ENCODE measurements at regions not wholly inside any gene's neighbourhood (a gene's known extent, or its start where the extent isn't known, plus 50 kb on each side); places are given as distances from the start of the nearest gene placed in this dataset.

GRCh38 chr7:106335814-106336213 is 51.0 kb upstream of the NAMPT start:
- TF ChIP-seq, protein P1, sequence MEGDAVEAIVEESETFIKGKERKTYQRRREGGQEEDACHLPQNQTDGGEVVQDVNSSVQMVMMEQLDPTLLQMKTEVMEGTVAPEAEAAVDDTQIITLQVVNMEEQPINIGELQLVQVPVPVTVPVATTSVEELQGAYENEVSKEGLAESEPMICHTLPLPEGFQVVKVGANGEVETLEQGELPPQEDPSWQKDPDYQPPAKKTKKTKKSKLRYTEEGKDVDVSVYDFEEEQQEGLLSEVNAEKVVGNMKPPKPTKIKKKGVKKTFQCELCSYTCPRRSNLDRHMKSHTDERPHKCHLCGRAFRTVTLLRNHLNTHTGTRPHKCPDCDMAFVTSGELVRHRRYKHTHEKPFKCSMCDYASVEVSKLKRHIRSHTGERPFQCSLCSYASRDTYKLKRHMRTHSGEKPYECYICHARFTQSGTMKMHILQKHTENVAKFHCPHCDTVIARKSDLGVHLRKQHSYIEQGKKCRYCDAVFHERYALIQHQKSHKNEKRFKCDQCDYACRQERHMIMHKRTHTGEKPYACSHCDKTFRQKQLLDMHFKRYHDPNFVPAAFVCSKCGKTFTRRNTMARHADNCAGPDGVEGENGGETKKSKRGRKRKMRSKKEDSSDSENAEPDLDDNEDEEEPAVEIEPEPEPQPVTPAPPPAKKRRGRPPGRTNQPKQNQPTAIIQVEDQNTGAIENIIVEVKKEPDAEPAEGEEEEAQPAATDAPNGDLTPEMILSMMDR (conservative IDR thresholded peaks at IDR 0.05; ENCODE audit: low read depth, low read length), result no peak
- no peak overlapping the region for H3K4me3 ChIP-seq (ENCODE audit: low read depth, low read length)
- DNase-seq (ENCODE audit: low read depth), result no peak
